SK-MEL-5 (cell line): ENCODE measurements at regions not wholly inside any gene's neighbourhood (a gene's known extent, or its start where the extent isn't known, plus 50 kb on each side); places are given as distances from the start of the nearest gene placed in this dataset.

ENCODE experiments used
- DNase-seq: peaks from one replicate; pipeline ENCODE4 v3.0.0-alpha.2; 2016; ENCODE audit warnings: low read depth, low spot score
- in situ Hi-C: cut with HindIII; loops from 2 replicates; pipeline ENCODE4 v1.10.0; 2016; ENCODE audit warnings: low sequenced_read_pairs, high pct_unique_total_duplicates, low pct_unique_long_range_greater_than_20kb

- no peak for DNase-seq
- in situ Hi-C loops = no loop called here
Observed at GRCh38 chr6:121020656-121021055, 313.6 kb downstream of the TBC1D32 start.

GRCh38 chr6:121008553-121008952 lies 325.7 kb downstream of the TBC1D32 start:
- in situ Hi-C loops = no loop called here
- DNase-seq = no peak

GRCh38 chr6:121006024-121006423 lies 328.3 kb downstream of the TBC1D32 start:
- DNase-seq = no peak
- in situ Hi-C loops = no loop called here

- no peak for DNase-seq
- in situ Hi-C loops = no loop called here
Observed at GRCh38 chr6:121000381-121000780, 333.9 kb downstream of the TBC1D32 start.

- DNase-seq = no peak
- in situ Hi-C loops = no loop called here
Observed at GRCh38 chr6:120996340-120996739, 337.9 kb downstream of the TBC1D32 start.

- in situ Hi-C loops = no loop called here
Observed at GRCh38 chr6:120994573-120994967, 339.7 kb downstream of the TBC1D32 start.

GRCh38 chr6:120993929-120994572 lies 340.2 kb downstream of the TBC1D32 start:
- in situ Hi-C loops = no loop called here
- DNase-seq = no peak

More at GRCh38 chr6:120994573-120994967, 339.7 kb downstream of the TBC1D32 start:
- no peak for DNase-seq

- no peak for DNase-seq
- in situ Hi-C loops = no loop called here
Observed at GRCh38 chr6:120992257-120992656, 342.0 kb downstream of the TBC1D32 start.

GRCh38 chr6:120990866-120991265 lies 343.4 kb downstream of the TBC1D32 start:
- in situ Hi-C loops = no loop called here
- no peak for DNase-seq

GRCh38 chr6:120981835-120982234 lies 352.4 kb downstream of the TBC1D32 start:
- in situ Hi-C loops = no loop called here
- no peak for DNase-seq

- in situ Hi-C loops = no loop called here
Observed at GRCh38 chr6:120966321-120966720, 368.0 kb downstream of the TBC1D32 start.

GRCh38 chr6:120965814-120966213 lies 368.5 kb downstream of the TBC1D32 start:
- DNase-seq = no peak
- in situ Hi-C loops = no loop called here

More at GRCh38 chr6:120966321-120966720, 368.0 kb downstream of the TBC1D32 start:
- DNase-seq = no peak

GRCh38 chr6:120960761-120961160 lies 373.5 kb downstream of the TBC1D32 start:
- no peak for DNase-seq
- in situ Hi-C loops = no loop called here

- DNase-seq = no peak
- in situ Hi-C loops = no loop called here
Observed at GRCh38 chr6:120954111-120954510, 380.2 kb downstream of the TBC1D32 start.

- DNase-seq = no peak
- in situ Hi-C loops = no loop called here
Observed at GRCh38 chr6:120951258-120951657, 383.0 kb downstream of the TBC1D32 start.

- DNase-seq = no peak
- in situ Hi-C loops = no loop called here
Observed at GRCh38 chr6:120947111-120947510, 387.2 kb downstream of the TBC1D32 start.

- DNase-seq = no peak
- in situ Hi-C loops = no loop called here
Observed at GRCh38 chr6:120945905-120946594, 388.2 kb downstream of the TBC1D32 start.

GRCh38 chr6:120938876-120939472 lies 395.3 kb downstream of the TBC1D32 start:
- no peak for DNase-seq
- in situ Hi-C loops = no loop called here
